ENCODE measurements at regions not wholly inside any gene's neighbourhood (a gene's known extent, or its start where the extent isn't known, plus 50 kb on each side); places are given as distances from the start of the nearest gene placed in this dataset.
"Not testable (repeated sequence)": the region's sequence is repeated elsewhere in the genome, so short reads cannot be mapped to it uniquely, and the experiment has no call there.

DNA sequence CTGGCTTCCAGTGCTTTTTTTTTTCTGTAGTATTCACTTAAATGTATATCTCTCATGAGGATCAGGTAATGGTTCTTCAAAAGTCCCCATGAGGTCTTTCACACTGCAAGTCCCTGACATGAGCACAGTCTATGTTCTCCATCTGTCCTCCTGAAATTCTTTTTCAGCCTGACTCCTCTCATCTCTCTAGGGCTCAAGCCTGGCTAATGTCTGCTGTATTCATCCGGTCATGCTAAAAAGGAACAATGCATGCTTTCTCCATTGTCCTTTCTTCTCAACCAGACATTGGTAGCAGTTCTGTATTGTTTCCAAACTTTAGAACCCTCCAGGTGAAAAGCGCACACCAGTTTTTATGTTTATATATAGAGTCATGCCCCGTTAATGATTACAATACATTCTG is 368.3 kb upstream of the OLFM3 start:
- DNase-seq (ENCODE audit: low read depth in 4 of 4, low spot score in 3 of 4): no peak

DNA sequence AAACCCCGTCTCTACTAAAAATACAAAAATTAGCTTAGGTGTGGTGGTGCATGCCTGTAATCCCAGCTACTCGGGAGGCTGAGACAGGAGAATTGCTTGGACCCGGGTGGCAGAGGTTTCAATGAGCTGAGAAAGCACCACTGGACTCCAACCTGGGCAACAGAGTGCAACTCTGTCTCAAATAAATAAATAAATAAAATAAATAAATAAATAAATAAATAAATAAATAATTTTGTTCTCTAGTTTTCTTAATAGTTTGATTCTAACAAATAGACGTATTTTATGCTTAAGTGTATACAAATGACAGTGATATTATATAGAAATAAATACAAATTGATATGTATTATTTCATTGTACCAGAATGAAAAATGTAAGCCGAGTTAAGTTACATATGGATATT is 339.9 kb upstream of the OLFM3 start:
- DNase-seq (ENCODE audit: low read depth in 4 of 4, low spot score in 3 of 4): no peak

DNA sequence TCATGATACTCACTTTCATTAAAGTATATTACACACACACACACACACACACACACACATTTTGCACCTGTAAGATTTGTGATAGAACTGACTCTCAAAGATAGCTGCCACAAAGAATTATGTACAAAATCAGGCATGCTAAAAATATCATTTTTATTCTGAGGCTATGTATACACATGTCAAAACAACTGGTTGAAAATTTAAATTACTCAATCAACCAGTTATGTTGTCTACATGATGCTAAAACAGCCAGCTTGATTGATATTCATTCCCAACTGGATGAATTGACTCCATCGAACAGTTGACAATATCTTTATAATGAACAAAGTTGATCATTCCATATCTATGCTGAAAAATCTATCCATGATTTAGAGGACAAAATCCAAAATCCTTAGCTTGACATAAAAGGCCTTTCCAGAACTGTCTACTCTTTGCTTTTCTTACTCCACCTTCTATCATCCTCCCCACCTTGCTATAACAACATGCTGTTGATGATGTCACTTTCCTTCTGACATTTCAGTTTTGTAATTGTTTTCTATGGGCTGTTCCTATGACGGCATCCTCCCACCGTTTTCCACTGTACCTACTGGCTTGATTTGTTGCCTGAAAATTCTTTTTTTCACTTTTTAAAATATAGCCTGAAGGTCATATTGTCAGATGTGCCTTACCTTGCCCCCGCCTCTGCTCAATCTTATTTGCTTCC is 321.5 kb upstream of the OLFM3 start:
- no peak for DNase-seq (ENCODE audit: low read depth in 4 of 4, low spot score in 3 of 4)

DNA sequence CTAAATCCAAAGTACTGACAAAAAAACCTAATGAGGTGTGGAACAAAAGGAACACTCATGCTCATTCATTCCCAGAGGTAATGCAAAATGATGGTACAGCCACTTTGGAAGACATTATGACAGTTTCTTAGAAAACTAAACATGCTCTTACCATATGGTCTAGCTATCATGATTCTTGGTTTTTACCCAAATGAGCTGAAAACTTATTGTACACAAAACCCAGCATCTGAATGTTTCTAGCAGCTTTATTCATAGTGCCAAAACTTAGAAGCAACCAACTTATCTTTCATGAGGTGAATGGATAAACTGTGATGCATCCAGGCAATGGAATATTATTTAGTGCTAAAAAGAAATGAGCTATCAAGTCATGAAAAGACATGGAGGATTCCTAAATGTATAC is 318.4 kb upstream of the OLFM3 start:
- no peak for DNase-seq (ENCODE audit: low read depth in 4 of 4, low spot score in 3 of 4)

DNA sequence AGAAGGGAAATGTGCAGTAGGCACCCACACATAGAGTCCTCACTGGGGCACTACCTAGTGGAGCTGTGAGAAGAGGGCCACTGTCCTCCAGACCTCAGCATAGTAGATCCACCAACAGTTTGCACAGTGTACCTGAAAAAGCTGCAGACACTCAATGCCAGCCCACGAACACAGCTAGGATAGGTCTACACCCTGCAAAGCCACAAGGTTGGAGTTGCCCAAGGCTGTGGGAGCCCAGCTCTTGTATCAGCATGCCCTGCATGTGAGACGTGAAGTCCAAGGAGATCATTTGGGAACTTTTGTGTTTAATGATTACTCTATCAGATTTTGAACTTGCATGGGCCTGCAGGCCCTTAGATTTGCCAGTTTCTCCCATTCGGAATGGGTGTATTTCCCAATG is 299.4 kb upstream of the OLFM3 start:
- DNase-seq (ENCODE audit: low read depth in 4 of 4, low spot score in 3 of 4): no peak

DNA sequence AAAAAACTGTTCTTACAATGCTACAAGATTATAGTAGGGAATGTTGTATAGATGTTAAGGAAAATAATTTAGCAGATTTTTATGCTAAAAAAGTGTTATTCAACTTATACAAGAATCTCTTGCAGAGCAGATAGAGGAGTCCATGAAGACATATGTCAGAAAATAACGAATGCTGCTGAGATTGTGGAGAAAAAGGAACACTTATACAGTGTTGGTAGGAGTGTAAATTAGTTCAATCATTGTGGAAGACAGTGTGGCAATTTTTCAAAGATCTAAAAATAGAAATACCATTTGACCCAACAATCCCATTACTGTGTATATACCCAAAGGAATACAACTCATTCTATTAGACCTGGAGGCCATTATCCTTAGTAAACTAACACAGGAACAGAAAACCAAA is 286.2 kb upstream of the OLFM3 start:
- DNase-seq (ENCODE audit: low read depth in 4 of 4, low spot score in 3 of 4): no peak

DNA sequence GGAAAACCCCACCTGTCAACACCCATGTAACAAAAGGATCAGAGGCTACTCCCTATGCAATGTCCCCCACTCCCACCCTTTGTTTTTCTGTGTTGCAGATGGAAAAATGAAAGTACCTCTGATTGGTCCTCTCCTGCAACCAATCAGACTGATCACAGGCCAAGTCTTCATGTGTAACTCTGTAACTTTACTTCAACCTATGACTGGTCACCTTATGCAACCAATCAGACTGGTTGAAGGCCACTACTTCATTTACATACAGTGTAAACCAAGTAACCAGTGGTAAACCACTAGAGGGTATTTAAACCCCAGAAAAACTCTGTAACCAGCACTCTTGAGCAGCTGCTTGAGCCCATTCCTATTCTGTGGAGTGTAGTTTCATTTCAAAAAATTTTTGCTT is 266.3 kb upstream of the OLFM3 start:
- DNase-seq (ENCODE audit: low read depth in 4 of 4, low spot score in 3 of 4): no peak

DNA sequence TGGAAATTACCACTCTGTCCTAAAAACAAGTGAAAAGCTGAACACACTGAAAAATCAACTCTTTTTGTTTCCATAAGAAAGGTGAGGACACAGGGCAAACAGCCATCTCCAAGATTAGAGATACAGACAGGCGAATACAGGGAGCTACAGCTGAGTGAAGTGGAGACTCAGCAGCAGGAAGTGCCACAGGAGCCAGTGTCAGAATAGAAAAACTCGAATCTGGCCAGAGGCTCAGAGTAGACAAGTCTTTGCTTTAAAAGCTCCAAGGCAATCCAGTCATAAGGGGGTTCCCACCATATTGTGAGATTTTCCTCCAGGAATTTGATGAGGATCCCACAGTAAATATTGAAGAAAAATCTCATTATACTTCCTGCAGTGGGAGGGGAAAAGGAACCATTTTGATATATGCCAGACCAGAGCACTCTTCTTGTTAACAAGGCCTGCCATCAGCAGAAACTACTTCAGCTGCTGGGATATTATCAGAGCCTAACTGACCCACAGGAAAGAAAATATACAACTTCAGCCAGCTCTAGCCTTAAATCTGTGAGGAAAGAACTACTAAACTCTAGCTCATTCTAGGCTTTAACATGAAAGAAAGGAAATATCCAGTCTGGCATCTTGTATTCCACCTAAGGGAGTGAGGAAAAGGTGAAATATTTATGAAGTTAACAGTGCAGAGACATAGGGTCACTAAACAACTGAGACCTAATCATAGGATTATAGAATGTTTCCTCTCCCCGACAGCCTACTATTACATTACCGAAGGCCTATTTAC is 256.2 kb upstream of the OLFM3 start:
- DNase-seq (ENCODE audit: low read depth in 4 of 4, low spot score in 3 of 4): no peak

DNA sequence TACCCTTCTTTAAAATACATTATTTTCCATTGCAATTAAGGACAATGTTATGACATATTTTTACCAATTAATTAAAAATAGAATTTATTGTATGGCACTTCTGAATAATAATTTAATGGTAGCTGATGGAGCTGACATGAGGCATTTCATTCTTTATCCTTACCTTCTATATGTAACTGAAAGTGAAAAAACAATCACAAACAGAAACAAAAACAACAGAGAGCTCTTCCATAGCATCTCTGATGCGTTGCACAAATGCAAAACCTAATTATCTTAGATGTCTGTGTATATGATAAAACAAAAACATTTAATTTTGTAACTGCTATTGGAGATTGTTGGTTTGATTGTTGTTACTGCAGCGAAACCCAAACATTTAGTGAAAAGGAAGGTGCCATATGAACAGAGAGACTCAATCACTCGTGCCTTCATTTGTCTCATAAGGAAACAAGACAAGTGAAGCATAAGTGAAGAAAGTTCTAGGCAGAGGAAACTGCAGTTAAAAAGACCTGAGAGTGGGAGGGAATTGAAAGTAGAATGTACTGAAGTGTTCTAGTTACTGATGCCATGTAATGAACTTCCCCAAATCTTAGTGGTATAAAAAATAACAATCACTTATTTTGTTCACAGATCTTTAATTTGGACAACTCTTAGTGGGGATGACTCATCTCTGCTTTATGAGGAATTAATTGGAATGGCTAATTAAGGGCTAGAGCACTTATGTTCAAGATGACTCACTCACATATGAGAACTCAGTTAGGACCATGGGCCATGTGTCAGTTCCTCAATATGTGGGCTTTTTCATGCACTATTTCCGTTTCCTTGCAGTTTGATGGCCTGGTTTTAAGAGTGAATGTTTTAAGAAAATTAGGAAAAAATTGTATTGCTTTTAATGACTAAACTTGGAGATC is 245.0 kb upstream of the OLFM3 start:
- no peak for DNase-seq (ENCODE audit: low read depth in 4 of 4, low spot score in 3 of 4)

DNA sequence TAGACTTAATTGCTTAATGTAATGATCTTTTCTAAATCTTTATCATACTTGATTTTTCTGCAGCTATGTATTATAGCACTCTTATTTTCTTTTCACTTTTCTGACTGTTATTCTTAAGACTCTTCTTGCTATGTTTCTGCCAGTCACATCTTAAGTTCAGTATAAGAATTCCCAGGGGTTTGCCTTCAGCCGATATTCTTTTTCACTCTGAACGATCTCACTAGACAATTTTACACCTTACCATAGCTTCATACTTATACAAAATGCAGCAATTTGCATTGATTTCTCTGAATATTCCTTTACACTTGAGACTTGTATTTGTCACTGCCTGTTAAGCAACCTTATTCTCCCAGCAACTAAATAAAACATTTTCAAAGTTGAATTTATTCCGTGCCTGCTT is 242.5 kb upstream of the OLFM3 start:
- DNase-seq (ENCODE audit: low read depth in 4 of 4, low spot score in 3 of 4): no peak

DNA sequence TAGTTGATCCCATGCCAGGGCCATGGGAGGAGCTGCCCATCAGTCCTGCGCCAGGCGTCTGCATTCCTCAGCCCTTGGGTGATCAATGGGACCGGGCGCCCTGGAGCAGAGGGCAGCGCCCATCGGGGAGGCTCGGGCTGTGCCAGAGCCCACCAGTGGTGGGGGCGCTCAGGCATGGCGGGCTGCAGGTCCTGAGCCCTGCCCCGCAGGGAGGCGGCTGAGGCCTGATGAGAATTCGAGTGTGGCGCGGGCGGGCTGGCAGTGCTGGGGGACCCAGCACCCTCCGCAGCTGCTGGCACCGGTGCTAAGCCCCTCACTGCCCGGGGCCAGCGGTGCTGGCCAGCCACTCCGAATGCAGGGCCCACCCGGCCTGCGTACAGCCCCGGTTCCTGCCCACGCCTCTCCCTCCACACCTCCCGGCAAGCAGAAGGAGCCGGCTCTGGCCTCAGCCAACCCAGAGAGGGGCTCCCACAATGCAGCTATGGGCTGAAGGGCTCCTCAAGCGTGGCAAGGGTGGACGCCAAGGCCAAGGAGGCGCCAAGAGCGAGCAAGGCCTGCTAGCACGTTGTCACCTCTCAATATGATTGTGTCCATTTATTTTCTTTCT is 238.1 kb upstream of the OLFM3 start:
- DNase-seq (ENCODE audit: low read depth in 4 of 4, low spot score in 3 of 4): no peak

DNA sequence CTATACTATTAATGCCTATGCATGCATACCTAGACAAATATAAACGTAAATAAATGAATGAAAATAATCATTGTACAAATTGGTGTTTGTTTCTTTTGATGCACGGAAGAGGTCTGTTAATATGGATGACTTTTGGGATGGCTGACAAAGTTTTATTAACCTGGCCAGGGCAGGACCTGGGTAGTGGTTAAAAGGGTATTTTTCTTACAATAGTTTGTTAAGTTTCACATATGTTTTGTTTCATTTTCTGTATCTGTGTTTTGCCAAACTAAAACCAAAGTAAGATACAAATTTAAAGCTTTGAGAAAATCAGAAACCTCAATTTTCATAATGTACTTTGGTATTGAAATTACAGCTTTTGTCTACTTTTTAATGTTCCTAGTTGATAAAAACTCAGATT is 222.7 kb upstream of the OLFM3 start:
- no peak for DNase-seq (ENCODE audit: low read depth in 4 of 4, low spot score in 3 of 4)

DNA sequence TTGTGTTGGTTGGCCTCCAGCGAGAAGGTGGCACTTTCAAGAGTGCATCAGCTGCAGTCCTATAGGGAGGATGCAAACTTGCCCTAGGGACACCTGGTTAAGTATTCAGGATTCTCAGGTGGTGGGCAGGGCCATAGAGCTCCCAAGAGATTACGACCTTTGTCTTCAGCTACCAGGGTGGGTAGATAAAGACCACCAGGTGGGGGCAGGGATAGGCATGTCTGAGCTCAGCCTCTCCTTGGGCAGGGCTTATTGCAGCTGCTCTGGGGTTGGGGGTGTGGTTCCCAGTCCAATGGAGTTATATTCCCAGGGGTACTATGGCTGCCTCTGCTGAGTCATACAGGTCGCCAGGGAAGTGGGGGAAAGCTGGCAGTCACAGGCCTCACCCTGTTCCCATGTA is 214.2 kb upstream of the OLFM3 start:
- DNase-seq (ENCODE audit: low read depth in 4 of 4, low spot score in 3 of 4): not testable (repeated sequence)

DNA sequence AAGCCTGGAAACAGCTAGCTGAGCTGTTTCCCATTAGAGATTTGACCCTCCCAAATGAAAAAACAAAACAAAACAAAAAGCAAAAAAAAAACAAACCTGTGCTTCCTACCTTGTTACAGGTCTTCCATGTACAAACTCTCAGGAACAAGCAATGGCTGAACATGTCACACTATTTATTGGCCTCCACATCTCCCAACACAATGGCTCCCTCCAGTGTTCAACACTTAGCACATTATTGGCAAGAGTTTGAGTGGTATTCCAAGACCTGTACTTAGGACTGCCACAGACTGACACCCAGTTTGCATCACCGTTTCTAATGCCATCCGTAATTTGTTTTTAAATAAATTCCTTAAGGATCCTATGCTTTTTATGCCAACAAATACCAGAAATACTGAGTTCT is 195.0 kb upstream of the OLFM3 start:
- peak; percentile 16 to 47 (median 33) for DNase-seq (ENCODE audit: low read depth in 4 of 4, low spot score in 3 of 4)

DNA sequence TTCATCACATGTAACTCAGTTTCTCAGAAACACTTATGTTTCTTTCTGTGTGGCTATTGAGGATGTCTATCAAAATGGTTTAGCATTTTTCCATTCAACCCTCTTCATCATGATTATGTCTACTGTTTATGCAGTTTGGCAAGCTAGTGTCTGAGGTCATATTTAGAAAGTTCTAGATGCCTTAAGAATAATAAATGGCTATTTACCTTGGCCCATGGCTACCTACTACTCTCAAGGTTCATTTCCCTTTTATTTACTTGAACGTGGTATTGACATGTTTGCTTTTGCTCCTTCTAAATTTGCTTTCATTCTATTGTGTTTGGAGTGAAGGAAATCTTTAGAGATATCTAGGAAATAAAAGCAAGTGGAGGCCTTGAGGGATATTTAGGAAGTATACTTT is 193.7 kb upstream of the OLFM3 start:
- DNase-seq (ENCODE audit: low read depth in 4 of 4, low spot score in 3 of 4): no peak

DNA sequence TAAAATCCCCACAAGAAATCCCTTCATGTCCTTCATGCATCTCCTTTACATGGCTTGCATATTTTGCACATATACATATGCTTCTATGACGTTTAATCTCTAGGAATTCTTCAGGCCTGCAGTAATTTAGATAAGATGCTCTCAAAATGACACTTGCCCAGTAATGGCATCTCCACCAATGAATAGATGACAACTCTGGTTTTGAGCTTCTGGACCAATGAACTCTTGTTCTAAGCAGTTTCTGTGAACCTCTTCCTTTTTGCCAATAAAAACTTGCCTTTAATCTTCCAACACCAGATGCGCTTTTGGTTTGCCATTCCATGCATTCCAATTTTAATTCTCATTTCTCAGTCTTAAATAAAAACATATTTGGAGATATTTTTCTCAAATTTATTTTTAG is 189.8 kb upstream of the OLFM3 start:
- DNase-seq (ENCODE audit: low read depth in 4 of 4, low spot score in 3 of 4): no peak

DNA sequence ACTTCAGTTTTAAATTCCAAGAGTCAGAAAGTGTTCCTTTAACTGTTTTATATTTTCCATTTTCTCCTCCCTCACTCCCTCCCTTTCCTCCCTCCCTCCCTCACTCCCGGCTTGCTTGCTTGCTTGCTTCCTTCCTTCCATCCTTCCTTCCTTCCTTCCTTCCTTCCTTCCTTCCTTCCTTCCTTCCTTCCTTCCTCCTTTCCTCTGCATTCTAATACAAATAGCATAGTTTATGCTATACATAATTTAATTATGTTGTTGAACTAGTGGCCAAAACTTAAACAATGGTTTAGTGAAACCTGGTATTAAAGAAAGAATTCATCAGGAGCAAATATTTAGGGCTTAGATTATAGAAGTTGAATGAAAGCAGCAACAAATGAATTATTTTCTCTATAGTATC is 188.5 kb upstream of the OLFM3 start:
- no peak for DNase-seq (ENCODE audit: low read depth in 4 of 4, low spot score in 3 of 4)

DNA sequence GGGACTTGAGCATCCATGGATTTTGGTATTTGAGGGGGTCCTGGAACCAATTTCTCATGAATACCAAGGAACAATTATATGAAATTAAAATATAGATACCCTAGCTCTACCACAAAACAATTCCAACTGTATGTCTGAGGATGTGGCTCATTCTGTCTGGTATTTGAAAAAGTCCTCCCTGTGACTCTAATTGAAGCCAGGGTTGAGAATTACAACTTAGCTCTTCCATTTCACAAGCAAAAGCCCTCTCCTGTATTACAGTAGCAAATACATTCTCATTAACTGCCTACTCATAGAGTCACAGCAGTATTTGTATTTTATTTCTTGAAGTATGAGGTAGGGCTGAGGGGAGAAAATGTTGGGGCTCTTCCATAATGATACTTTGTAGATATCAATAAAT is 187.8 kb upstream of the OLFM3 start:
- DNase-seq (ENCODE audit: low read depth in 4 of 4, low spot score in 3 of 4): no peak

DNA sequence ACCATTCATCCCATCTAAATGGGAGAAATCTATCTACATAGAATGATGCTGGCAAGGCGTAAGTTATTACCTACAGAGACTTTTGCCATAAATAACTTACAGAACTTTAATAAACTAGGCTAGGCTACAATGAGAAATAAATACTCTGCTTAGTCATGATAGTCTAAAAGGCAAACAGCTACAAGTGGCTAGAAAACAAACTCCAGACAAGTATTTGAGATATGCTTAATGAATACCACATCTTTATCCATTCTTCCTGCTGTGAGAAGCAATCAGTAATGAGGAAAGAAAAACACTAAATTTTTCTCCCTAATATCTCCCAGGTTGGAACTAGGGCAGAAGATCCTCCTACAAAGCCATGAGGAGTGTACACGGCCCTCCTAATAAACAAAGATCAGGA is 187.0 kb upstream of the OLFM3 start:
- no peak for DNase-seq (ENCODE audit: low read depth in 4 of 4, low spot score in 3 of 4)

DNA sequence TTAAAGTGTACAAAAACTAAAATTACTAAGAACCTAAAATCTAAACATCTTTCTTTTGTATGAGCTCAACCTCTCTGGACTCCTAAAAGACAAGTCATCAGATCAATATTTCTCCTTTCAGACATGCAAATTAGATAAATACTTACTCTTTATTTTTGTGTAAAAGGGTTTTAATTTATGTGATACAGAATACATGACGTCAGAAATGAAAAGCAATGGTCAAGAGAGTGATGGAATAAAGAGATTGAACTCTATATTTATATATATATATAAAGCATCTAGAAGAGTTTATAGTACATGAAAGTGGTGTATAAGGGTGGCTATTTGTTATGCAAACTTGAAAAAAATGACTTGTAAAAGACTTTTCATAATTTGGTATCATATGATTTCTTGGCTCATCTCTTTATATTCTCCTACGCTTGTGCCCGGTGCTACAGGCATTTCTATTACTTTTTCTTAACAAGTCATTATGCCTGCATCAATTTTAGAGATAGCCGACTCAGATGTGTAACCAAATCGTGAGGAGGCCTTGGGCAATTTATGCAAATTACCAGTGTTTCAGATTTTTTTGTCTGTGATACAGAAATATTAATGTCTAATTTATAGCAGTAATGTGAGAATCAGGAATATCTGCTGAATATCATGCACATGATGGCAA is 186.0 kb upstream of the OLFM3 start:
- DNase-seq (ENCODE audit: low read depth in 4 of 4, low spot score in 3 of 4): no peak

DNA sequence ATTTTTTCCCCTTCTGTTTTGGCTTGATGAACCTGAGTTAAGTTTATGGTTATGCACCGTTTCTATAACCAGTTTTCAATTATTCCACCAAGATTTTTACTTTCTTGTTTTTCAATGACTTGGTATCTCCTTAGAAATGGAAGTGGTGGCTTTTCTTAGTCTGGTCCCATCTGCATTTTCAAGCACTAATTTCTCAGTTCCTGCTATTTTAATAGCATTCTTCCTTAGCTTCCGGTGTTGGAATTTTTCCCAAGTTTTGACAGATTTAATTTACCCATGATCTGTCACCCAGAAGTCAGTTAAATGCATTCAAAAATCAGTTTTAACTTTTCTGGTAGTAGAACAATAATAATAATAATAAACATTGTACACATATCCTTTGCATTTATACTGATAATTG is 184.6 kb upstream of the OLFM3 start:
- no peak for DNase-seq (ENCODE audit: low read depth in 4 of 4, low spot score in 3 of 4)

All from left renal pelvis (tissue), 4 donors.